Middle frontal gyrus (tissue), 1 donor: ENCODE measurements at regions not wholly inside any gene's neighbourhood (a gene's known extent, or its start where the extent isn't known, plus 50 kb on each side); places are given as distances from the start of the nearest gene placed in this dataset.

Experiments
- DNase-seq: peaks from one replicate; pipeline ENCODE4 v3.0.0-alpha.2; 2015; ENCODE audit warnings: low spot score; ENCODE audit errors: extremely low spot score

DNA sequence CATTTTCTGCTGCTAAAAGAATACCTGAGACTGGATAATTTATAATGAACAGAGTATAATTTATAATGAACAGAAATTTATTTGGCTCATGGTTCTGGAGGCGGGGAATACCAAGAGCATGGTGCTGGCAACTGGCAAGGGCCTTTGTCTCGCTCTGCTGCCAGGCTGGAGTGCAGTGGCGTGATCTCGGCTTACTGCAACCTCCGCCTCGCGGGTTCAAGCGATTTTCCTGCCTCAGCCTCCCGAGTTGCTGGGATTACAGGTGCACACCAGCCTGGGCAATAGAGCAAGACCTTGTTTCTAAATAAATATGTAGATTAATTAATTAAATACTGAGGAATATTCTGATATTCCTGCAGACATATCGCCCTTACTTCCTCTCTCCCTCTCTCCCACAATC, 1610.8 kb downstream of the SUCLG1 start:
- no peak for DNase-seq

DNA sequence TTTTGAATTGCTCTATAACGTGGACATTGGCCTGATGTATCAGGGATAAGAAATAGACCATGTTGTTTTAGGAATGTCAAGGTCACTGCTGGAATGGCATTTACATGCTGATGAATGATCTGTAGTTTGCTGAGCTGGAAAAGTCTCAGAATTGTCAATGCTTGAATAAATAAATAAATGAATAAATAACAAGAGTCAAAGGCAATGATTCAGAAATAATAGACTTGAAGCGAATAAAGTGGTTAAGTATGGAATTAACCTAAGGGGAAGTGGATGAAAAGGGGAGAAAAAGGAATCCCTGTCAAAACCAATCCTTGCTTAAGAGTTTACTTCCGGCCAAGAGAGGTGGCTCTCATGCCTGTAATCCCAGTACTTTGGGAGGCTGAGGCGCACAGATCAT, 1620.0 kb downstream of the SUCLG1 start:
- DNase-seq = no peak

DNA sequence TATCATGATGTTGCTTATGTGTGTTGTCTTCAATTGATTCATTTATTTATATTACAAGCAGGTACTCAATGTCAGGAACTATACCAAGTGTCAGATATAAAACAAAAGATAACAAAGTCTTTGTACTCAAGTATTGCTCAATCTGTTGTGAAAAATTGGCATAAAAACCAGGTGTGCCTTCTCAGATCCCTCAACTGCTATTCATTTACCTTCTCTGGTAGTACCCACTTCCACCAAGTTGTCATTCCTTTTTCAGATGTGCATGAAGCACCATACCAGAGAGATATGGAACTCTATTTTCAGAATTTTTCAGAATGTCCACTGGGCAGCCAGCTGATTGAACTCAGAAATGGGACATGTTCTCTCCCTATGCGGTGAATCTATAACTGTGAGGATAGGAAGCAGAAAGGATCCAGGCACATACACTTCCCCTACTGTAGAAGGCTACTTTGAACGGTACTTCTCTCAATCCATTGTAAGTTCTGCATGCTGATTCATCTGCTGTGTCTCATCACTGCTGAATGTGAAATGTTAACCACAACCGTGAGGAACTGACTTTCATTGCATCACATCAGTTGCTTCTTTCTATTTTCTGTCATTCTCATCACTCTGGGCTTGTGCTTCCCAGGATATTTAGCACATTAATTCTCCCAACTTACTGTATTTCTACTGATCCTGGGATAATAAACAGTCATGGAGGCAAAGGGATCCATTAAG, 1621.3 kb downstream of the SUCLG1 start:
- DNase-seq = no peak

DNA sequence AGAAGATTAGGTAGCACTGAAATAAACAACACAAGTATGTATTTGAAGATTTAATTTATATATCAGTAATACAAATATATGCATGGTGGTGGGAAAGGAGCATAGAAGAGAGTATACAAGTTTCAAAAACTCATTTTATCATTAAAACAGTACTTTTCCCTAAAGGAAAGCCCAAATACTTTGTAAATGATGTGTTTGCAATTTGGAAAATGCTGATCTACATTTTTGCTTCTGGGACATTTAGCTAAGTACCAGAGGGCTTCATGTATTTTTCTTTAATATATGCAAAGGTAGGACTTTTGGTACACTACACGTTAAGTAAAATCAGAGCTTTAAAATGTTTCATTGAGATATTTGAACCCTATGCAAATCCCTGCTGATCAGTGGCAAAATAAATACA, 1624.2 kb downstream of the SUCLG1 start:
- no peak for DNase-seq

DNA sequence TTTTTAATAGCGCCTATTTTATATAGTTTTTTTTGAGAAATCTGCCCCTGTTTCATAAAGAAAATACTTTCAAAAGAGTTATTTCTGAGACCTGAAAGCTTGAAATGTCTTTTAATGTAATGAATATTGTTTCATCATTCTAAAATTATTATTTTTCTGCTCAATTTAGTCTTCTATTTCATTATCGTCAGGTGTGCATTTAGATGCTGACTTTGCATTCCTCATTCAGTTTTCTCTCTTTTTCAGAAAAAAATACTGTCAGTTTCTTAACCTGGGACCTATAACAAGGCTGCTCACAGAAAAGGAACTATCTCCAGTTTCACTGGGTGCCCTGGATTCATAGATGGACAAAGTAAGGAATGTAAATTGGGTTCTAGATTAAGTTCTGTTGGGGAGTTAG, 1631.7 kb downstream of the SUCLG1 start:
- no peak for DNase-seq

DNA sequence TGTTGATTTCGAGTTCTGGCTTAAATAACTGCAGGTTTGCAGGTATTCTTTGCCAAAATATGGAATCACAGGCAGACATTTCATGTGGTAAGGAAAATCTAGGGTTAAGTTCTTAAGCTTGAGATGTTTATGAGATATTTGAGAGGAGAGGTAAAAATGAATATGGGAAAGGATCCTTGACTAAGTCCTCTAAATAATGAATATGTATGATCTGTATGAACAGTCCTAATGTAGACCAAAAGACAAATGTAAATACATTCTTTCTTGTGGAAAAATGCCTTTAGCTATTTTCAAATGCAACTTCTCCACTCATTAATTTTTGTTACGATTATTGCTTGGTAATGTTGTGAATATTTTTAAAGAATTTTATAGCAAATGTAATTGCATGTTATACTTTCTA, 1632.6 kb downstream of the SUCLG1 start:
- DNase-seq = no peak

DNA sequence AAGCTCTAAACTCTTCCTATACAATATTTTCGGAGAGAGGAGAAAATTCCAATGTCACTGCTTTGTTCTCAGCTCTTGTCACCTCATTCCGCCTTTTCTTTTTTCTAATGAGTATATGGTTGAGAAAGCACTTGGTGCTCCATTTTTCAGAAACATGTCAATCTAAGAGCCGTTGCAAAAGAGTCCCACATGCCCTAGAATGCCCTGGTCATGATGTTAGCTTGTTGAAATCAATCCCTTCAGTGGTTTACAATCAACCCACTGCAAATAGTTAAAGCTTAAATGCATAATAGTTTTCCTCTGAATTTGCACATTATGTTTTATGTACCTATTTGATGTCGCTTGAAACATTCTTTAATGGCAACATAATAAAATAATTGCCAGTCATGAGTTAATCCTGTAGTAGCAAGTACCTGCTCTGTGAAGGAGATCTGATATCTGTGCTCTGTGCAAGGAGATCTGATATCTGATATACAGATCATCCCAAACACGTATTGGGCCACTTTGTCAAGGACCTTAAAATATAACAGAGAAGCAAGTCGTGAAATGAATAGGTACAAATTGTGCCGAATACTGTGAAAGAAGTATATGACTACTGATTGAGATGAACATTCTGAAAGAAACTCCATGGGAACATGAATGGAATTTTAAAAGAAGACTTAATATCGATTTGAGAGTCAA, 1633.5 kb downstream of the SUCLG1 start:
- DNase-seq = no peak

DNA sequence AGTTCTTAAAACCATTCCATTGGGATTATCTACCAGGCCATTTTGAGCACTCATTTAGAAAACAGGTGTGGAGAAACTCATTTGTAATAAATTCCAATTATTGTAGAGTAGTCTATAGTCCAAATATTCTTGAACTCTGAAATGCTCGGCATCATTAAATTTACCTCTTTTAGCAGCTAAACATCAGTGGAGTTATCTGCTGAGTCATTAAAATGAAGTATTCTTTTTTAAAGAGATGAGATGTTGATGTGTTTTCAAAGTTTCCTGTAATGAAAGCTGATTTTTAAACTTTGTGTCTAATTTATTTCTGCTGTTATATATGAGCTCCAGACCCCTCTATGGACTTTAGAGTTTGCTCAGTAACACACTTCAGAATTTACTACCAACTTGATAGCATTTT, 1635.2 kb downstream of the SUCLG1 start:
- no peak for DNase-seq

DNA sequence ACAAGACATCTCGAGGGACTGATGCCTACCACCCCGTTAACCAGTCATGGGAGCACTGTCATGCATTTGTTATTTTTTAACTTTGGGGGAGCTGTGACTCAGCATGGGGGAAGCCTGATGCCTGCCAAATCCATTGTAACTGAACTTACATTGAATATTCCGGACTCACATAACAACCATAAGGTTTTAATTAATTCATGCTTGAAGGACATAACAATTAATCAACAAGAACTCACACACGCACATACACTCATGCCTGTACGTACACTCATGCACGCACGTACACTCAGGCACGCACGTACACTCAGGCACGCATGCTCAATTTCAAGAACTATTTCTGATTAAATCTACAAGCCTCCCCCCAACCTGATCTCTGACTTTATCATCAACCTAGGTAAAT, 1639.1 kb downstream of the SUCLG1 start:
- DNase-seq = no peak

DNA sequence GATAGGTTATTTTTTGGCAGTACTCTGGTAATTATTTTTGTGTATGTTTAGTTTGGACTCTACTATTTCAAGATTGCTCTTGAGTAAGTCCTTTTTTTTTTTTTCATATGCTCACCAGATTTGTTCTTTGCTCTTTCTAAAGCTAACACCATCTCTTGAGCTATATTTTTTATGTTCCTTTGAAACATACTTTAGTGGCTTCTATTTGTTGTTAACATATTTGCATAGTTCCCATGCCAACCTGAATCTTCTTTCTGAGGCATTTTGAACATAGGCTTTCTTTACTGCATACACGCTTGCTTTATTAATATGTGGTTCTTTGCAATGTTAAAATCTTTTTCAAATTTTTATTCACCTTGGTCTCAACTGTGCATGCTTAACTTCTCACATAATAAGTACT, 1644.9 kb downstream of the SUCLG1 start:
- DNase-seq = no peak

DNA sequence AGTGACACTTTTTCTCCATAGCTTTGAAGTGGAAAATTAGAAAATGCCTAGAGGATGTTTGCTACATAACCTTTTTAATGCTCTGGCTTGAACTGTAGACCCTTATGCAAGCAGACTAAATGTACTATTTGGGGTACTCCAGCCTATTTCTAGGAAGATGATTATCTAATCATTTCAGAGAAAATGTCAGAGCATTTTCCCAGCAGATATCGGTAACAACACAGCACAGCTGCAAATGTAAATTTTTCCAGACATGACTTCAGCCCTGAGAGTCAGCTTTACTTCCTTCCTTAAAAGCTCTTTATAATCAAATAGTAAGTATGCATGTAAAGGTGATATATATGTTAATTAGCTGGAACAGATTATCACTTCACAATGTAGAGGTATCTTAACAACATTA, 1647.1 kb downstream of the SUCLG1 start:
- no peak for DNase-seq

DNA sequence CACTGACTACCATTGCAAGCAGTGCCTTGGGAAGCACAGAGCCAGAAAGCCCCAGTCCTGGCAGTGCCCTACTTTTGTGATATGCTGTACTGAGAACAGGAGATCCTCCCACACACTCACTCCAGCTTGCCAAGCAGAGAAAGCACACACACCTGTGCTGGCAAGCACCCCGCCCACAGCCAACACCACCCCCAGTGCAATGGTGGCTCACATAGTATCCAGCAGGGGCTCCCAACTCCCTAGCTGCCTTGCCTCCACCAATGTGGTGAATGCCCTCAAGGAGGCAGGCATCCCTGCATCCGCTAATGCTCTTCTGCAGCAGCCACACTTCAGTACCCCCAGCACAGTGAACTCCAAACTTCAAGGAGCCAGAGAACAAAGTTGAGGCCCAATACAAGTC, 1655.8 kb downstream of the SUCLG1 start:
- DNase-seq = no peak

DNA sequence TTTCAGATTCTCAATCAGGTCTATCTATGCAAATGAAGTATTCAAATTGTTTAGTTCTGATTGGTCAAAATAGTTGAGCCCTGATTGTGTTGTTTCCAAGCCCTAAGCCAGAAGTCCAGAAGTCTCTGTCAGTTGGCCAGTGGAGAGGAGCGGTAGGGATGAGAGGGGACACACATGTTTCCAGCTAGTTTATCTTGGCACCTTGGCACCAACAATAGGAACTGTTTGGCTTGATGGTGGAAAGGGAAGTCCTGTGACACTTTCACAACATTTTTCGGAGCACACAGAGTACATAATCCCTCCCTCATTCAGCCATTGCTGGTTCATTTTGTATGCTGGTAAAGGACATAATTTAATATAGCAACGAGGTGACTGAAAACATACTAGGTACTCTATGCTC, 1661.6 kb downstream of the SUCLG1 start:
- no peak for DNase-seq

DNA sequence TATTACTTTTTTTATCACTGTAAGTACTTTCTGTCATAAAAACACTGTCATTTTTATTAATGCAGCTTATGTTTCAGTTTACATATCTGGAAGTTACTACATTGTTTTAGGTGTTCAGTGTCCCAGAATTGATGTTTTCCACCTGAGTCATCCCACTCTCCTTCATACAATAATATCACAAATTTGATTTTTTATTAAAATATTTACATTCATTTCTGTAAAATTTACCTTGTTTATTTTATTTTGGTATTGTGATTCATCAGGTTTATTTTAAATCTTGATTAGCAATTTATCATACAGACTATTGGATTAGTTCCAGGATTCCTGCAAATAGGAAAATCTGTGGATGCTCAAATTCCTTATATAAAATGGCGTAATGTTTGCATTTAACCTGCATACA, 1662.9 kb downstream of the SUCLG1 start:
- no peak for DNase-seq

DNA sequence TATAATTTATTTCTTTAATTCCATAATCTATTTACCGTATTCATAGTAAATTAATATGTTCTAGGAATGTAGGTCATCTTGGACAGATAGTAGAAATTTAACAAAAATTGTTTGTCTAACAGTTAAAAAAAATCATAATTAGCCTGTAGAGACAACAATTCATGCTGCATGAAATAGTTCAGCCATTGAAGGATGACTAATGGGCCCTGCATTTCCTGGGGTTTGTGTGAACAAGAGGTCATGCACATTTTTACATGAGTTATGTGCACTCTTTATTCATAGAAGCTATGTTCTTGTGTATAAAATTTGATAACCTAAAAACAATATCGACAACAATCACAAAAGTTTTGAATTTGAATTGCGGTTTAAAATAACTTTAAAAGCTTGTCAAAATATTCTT, 1663.6 kb downstream of the SUCLG1 start:
- no peak for DNase-seq

DNA sequence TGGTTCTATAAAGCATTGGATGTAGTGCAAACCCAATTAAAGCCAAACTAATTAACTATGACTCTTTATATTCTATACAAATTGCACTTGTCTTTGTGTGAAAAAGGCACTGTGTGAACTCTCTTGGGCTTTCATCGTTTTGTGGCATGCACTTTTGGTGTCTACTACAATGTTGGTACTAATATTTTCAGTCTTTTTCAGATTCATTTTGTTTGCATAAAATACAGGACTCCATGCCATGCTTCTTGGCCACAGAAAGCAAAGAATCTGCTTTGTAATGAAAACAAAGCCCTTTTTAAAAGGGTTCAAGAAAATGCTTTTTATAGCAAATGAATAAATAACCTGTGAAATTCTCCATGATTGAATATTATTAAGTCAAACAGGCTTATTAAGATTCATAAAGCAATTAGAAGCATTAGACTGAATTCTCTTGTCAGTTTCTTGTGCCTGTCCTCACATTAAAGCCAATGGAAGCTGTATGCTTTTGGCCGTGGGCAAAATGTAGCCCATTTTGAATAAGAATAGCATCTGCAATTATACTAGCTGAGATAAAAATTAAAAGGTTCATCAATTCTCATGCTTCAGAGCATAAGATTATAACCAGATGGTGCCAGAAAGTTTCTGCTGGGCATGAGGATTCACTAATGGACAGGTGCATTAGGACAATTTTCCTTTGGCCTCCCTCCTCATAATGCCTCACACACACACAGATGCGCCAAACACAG, 1665.2 kb downstream of the SUCLG1 start:
- no peak for DNase-seq

DNA sequence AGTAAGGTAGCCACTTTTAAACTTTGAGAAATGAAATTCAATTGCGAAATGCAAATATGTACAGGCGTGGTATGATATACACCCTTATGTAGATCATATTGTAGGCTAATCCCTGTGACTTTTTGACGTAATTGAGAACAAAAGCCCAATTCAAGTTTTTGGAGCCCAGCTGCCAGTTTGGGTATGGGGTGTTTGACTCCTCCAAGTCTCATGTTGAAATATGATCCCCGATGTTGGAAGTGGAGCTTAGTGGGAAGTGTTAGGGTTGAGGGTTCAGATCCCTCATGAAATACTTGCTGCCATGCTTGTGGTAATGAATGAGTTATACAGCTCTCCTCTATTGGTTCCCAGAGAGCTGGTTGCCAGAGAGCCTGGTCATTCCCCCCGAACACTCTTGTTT, 1666.8 kb downstream of the SUCLG1 start:
- no peak for DNase-seq

DNA sequence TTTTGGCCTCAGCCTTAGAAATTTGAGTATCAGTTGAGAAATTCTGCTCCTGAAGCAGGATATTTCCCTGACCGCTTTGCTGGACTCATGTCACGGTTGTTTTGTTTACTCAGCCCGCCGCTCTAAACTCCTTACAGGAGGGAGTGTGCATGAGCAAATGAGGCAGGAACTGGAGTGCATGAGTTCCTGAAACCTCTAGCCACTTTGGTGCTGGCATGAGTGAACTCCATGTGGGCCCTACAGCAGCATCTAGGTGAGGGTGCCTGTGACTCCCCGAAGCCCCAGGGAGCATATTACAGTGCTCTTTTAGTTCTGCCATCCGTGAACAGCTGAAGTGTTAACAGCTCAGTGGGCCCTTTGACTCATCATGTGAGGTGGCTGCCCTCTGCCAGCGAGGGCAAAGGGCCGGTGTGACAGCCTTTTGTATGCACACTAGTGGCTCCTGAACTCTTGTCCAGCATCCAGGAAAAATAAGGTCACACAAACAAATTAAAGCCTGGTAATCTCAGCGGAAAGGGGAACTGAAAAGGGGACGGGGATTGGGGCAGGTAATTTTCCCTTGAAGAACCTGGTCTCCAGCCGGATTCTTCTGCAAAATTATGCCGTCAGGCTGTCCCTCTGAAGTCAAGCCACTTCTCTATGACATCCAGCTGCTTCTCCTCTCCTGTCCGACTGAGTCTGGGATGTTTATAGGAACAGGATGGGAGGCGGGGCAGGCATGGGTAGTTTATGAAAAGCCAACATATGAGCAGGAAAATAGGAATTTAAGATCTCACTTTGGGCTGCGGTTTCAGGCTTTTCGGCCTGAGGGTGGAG, 1668.7 kb downstream of the SUCLG1 start:
- no peak for DNase-seq

DNA sequence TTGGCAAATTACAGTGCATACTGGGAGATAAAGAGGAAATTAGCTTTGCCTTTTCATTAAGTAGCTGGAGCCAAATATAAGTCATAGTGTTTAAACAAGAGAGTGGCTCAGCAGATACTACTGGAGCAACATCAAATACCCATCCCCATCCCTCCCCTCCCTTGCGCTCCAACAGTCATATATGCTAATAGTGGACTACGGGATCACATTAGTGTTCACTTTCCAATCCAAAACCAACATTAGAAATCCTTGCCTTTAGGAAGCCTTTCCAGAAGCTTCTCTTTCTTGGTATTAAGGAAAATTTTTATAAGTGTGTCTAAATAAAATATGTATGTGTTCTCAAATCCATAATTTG, 1669.3 kb downstream of the SUCLG1 start:
- DNase-seq = no peak

DNA sequence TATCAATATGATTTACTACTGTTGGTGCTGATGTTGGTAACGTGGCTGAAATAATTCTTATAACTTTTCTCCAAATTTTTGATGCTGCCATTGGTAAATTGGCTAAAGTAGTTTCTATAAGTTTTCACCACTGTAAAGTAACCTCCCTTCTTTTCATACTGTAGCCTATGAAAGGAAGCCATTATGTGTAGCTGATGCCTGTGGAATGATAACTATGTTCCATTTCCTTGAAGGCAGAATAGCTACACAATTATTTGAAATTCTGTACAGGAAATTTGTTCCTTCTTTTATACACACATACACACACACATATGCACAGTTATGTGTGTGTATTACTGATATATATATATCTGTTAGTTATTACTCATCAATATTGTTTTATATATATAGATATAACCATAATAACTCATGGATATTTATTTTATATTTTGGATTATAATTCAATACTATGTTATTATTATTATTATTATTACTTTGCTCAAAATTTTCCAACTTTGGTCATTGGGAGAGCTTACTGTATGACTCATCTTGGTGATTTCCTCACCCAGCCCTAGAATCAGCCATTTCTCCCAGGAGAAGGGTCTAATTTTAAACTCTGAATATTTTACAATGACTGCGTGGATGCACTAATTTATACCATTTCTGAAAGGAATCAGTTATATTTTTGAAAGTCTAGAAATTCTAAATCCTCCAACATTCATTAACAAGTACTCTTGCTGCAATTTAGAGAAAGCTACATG, 1677.7 kb downstream of the SUCLG1 start:
- DNase-seq = no peak

DNA sequence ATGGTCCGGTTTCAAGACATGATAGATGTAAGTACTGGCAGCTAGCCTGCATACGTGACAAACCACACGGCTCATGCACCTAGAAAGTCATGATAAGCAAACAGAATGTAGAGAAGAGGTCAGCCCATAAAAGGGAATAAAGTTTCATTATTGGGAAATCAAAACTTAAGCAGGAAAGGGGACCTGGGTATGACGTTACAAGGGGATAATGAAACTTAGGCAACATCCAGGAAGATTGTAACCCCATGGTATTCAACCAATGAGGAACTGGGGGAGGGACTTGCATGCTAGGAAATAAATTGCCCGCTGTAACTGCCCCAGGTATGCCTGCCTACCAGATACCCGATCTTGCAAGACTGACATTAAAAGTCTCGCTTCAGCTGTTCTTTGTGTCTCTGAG, 1679.0 kb downstream of the SUCLG1 start:
- DNase-seq = no peak
